Motor neuron (in vitro differentiated cells): ENCODE measurements at regions not wholly inside any gene's neighbourhood (a gene's known extent, or its start where the extent isn't known, plus 50 kb on each side); places are given as distances from the start of the nearest gene placed in this dataset.
A peak's percentile ranks its signal among the peaks of the same experiment; 100 is the strongest.

ENCODE experiments used
- ATAC-seq, 8 experiments: fragments of 200-7000 bp; cut with Tn5 transposase; replicated peaks in 6 of 8; 2 replicates each; pipeline ENCODE4 v1.8.0; 2021; ENCODE audit warnings: mild to moderate bottlenecking in 8 of 8, moderate library complexity in 8 of 8
- H3K27ac ChIP-seq, 2 donors: fragments of 250-450 bp; sonication (Bioruptor Pico); 2 replicates each; pipeline ENCODE4 v1.9.0; 2021; ENCODE audit warnings: antibody characterized with exemption in 2 of 2, mild to moderate bottlenecking in 2 of 2, moderate library complexity in 1 of 2
- H3K4me1 ChIP-seq, 2 donors: fragments of 250-450 bp; sonication (Bioruptor Pico); replicated peaks in 1 of 2; 2 replicates each; pipeline ENCODE4 v1.6.1; 2021; ENCODE audit warnings: antibody characterized with exemption in 2 of 2, mild to moderate bottlenecking in 2 of 2, moderate library complexity in 1 of 2
- H3K4me3 ChIP-seq, 5 donors: fragments of 250-450 bp; sonication (Bioruptor Pico); 2 replicates each; pipeline ENCODE4 v1.9.0; 2021; ENCODE audit warnings: antibody characterized with exemption in 5 of 5, mild to moderate bottlenecking in 5 of 5, moderate library complexity in 4 of 5
- WGBS, 10 experiments: fragments of 450-650 bp; shearing (Covaris generic); methylation state at CpG; one replicate each; pipeline ENCODE4 v1.0.0; 2022; 5-methylcytosine and 5-hydroxymethylcytosine counted together
- in situ Hi-C, 9 experiments: fragments of 400-800 bp; cut with MboI; loops; one replicate each; pipeline ENCODE4 v1.15.0; 2021; ENCODE audit warnings: low sequenced_read_pairs in 9 of 9, low pct_unique_long_range_greater_than_20kb in 2 of 9; ENCODE audit not compliant: unreplicated experiment in 9 of 9

DNA sequence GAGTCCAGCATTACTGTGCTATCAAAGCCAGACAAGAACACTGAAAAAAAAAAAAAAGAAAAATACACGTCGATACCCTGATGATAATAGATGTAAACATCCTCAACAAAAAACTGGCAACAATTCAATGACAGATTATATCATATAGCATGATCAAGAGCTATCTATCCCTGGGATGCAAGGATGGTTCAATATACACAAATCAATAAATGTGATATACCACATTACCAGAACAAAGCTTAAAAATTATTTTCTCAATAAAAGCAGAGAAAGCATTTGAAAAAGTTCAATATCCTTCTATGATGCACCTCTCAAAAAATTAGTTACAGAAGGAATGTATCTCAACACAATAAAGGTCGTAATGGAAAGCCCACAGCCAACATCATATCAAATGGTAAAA, 332.8 kb upstream of the MMADHC start:
- in situ Hi-C loops: no loop called here
- Histone ChIP-seq H3K4me1 (no peaks in the 10 kb centered on the region), H3K27ac (no peak overlapping the region), H3K4me3 (no peak overlapping the region)
- no peak for ATAC-seq
- WGBS, 10 experiments: 52 to 100% (median 87%) methylated on average over 1 to 3 of the region's 3 CpGs; no CpG with 5 or more reads in 1 of the 10 experiments

- no peaks in the 10 kb centered on the region for H3K4me1 ChIP-seq
- ATAC-seq: no peak
- WGBS, 10 experiments: 57 to 96% (median 84%) methylated on average over 2 to 3 of the region's 3 CpGs; no CpG with 5 or more reads in 2 of the 10 experiments
These were observed 327.6 kb upstream of the MMADHC start for GRCh38 chr2:149915151-149915550.

GRCh38 chr2:149908726-149909683, 321.4 kb upstream of the MMADHC start:
- 50 to 96% (median 73%) methylated on average over 1 to 3 of the region's 3 CpGs; no CpG with 5 or more reads in 1 of the 10 experiments for WGBS, 10 experiments
- Histone ChIP-seq H3K4me1 (peaks cover 0 to 5% of the 10 kb centered on the region in 2 donors), H3K4me3 (no peak overlapping the region), H3K27ac (no peak overlapping the region)
- ATAC-seq: peak in 4 of 8 experiments; percentile 18 to 91 (median 73)
- in situ Hi-C loops: no loop called here

More at GRCh38 chr2:149915151-149915550, 327.6 kb upstream of the MMADHC start:
- Histone ChIP-seq H3K27ac (no peak overlapping the region), H3K4me3 (no peak overlapping the region)
- in situ Hi-C loops: no loop called here

- ATAC-seq: no peak
- Histone ChIP-seq H3K27ac (no peak overlapping the region), H3K4me1 (peaks cover 0 to 5% of the 10 kb centered on the region in 2 donors), H3K4me3 (no peak overlapping the region)
- 63 to 94% (median 89%) methylated on average over 1 to 5 of the region's 5 CpGs for WGBS, 10 experiments
- in situ Hi-C loops: no loop called here
These were observed 319.3 kb upstream of the MMADHC start for GRCh38 chr2:149906886-149907285.

- peaks cover 0 to 5% of the 10 kb centered on the region in 2 donors for H3K4me1 ChIP-seq
- 78 to 100% (median 94%) methylated on average over 2 to 7 of the region's 7 CpGs for WGBS, 10 experiments
- no peak overlapping the region for H3K27ac ChIP-seq
- no peak overlapping the region for H3K4me3 ChIP-seq
- in situ Hi-C loops: no loop called here
- ATAC-seq: no peak
These were observed 317.0 kb upstream of the MMADHC start for GRCh38 chr2:149904352-149905175.

- Histone ChIP-seq H3K27ac (no peak overlapping the region), H3K4me1 (peaks cover 0 to 5% of the 10 kb centered on the region in 2 donors), H3K4me3 (no peak overlapping the region)
- 75 to 100% (median 92%) methylated on average over 2 to 4 of the region's 4 CpGs; no CpG with 5 or more reads in 4 of the 10 experiments for WGBS, 10 experiments
- in situ Hi-C loops: no loop called here
- no peak for ATAC-seq
These were observed 316.1 kb upstream of the MMADHC start for GRCh38 chr2:149903626-149904025.

- ATAC-seq: no peak
- H3K27ac ChIP-seq: no peak overlapping the region
- H3K4me3 ChIP-seq: no peak overlapping the region
- WGBS, 10 experiments: 3 to 100% (median 80%) methylated on average over 1 to 4 of the region's 4 CpGs; no CpG with 5 or more reads in 1 of the 10 experiments
- in situ Hi-C loops: no loop called here
- peaks cover 0 to 2% of the 10 kb centered on the region in 2 donors for H3K4me1 ChIP-seq
These were observed 314.5 kb upstream of the MMADHC start for GRCh38 chr2:149902081-149902480.

DNA sequence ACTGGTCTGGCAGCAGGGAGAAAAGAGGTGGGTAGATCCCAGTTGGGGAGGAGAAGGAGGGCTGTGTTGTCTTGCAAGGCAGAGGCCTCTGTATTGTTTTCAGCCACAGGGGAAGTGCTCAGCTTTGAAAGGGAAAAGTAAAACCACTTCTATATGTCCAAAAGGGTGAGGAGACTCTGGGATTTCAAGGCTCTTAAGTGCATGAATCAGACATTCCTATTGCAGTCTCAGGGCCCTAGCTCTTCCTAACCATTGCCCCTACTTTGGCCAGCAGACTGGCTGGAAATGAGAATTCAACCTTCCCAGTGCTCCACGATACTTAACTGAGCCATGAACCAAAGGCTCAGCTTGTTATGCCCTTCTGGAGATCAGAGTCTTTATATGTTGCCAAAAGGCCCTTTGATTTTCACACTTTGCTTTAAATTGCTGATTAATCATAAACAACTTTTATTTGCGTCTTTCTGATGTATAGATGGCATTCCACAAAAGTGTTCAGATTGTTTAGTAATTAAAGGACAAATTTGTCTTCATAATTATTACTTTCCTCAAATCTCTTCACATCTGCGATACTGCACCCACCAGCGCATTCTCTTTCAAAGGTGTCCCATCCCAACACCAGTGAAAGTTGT, 313.8 kb upstream of the MMADHC start:
- Histone ChIP-seq H3K4me1 (no peaks in the 10 kb centered on the region), H3K27ac (no peak overlapping the region), H3K4me3 (no peak overlapping the region)
- no peak for ATAC-seq
- in situ Hi-C loops: no loop called here
- WGBS, 10 experiments: 77 to 100% (median 93%) methylated on average over 1 to 4 of the region's 4 CpGs; no CpG with 5 or more reads in 2 of the 10 experiments

- no peak overlapping the region for H3K4me3 ChIP-seq
- 78 to 100% (median 100%) methylated on average over 1 to 2 of the region's 2 CpGs for WGBS, 10 experiments
- no peak for ATAC-seq
- no peaks in the 10 kb centered on the region for H3K4me1 ChIP-seq
- H3K27ac ChIP-seq: no peak overlapping the region
- in situ Hi-C loops: no loop called here
These were observed 311.8 kb upstream of the MMADHC start for GRCh38 chr2:149899390-149899789.

DNA sequence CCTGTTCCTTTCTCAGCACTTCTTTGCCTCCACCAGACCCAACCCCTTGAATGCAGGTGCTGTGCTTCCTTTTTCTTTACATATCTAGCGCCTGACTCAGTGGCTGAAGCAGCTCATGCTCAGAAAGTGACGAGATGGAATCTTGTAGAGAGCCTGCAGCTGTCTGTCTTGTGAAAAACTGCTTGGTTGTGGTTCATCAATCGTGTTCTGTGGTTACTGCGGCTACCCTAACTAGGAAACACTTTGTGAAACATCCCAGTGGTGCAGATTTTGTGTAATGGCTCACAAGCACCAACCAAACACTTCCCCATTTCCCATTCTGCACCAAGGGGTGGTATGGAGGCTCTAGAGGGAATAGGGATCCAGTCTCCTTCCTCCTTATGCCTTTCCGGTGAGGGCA, 307.2 kb upstream of the MMADHC start:
- Histone ChIP-seq H3K27ac (no peak overlapping the region), H3K4me3 (no peak overlapping the region), H3K4me1 (peaks cover 0 to 19% of the 10 kb centered on the region in 2 donors)
- no peak for ATAC-seq
- whole genome bisulfite sequencing, 10 experiments: 40 to 100% (median 80%) methylated on average over 1 to 5 of the region's 5 CpGs; no CpG with 5 or more reads in 1 of the 10 experiments
- in situ Hi-C loops: no loop called here

GRCh38 chr2:149894226-149894625, 306.7 kb upstream of the MMADHC start:
- no peak overlapping the region for H3K4me3 ChIP-seq
- 0 to 100% (median 41%) methylated on average over 1 of the region's 1 CpG; no CpG with 5 or more reads in 4 of the 10 experiments for WGBS, 10 experiments
- peaks cover 0 to 19% of the 10 kb centered on the region in 2 donors for H3K4me1 ChIP-seq
- no peak for ATAC-seq
- in situ Hi-C loops: no loop called here
- H3K27ac ChIP-seq: no peak overlapping the region

DNA sequence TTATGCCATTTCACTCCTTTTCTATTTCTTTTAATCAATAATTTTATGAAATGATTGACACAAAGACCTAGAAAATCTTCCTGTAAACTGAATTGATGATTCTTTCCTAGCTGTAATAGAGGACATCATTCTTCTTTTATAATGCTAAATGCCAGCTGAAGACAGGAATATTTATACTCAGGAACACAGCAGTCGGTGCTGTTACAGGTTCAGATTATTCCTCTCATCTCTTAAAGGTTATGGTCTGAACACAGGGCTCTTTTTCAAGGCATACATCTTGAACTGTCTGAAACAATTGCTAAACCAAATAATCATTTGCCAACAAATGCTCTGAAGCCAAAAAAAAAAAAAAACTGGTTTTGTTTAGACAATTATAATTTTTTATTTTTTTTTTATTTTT, 305.0 kb upstream of the MMADHC start:
- Histone ChIP-seq H3K27ac (no peak overlapping the region), H3K4me3 (no peak overlapping the region), H3K4me1 (peaks cover 0 to 19% of the 10 kb centered on the region in 2 donors)
- WGBS, 10 experiments: 0 to 93% (median 52%) methylated on average over 1 of the region's 1 CpG; no CpG with 5 or more reads in 2 of the 10 experiments
- in situ Hi-C loops: no loop called here
- ATAC-seq: peak in 3 of 8 experiments; percentile 59 to 77 (median 65)
